Smooth muscle cell (in vitro differentiated cells): ENCODE measurements at regions not wholly inside any gene's neighbourhood (a gene's known extent, or its start where the extent isn't known, plus 50 kb on each side); places are given as distances from the start of the nearest gene placed in this dataset.

Experiments
- DNase-seq: peaks from one replicate; lab custom pipeline; 2025; ENCODE audit not compliant: unreplicated experiment; lab: John Stamatoyannopoulos, UW
- H2AFZ ChIP-seq: fragments of 200-600 bp; sonication (generic); 2 replicates; pipeline ENCODE4 v1.6.0; 2016; ENCODE audit warnings: antibody characterized with exemption, low read depth, mild to moderate bottlenecking
- H3F3A ChIP-seq: fragments of 200-600 bp; sonication (generic); 2 replicates; pipeline ENCODE4 v1.6.0; 2017; ENCODE audit warnings: antibody characterized with exemption, low read depth
- H3K27ac ChIP-seq: fragments of 200-600 bp; sonication (generic); 2 replicates; pipeline ENCODE4 v1.5.1; 2016; ENCODE audit warnings: low read depth, mild to moderate bottlenecking
- H3K27me3 ChIP-seq: fragments of 200-600 bp; sonication (generic); 2 replicates; pipeline ENCODE4 v1.6.1; 2016; ENCODE audit warnings: low read depth, mild to moderate bottlenecking
- H3K36me3 ChIP-seq: fragments of 200-600 bp; sonication (generic); 2 replicates; pipeline ENCODE4 v1.5.1; 2016; ENCODE audit warnings: low read depth
- H3K4me1 ChIP-seq: fragments of 200-600 bp; sonication (generic); 2 replicates; pipeline ENCODE4 v1.5.1; 2016; ENCODE audit warnings: low read depth
- H3K4me2 ChIP-seq: fragments of 200-600 bp; sonication (generic); 2 replicates; pipeline ENCODE4 v1.6.0; 2016; ENCODE audit warnings: mild to moderate bottlenecking
- H3K4me3 ChIP-seq: fragments of 200-600 bp; sonication (generic); 2 replicates; pipeline ENCODE4 v1.5.1; 2016; ENCODE audit warnings: mild to moderate bottlenecking
- H3K79me2 ChIP-seq: fragments of 200-600 bp; sonication (generic); 2 replicates; pipeline ENCODE4 v1.6.0; 2016; ENCODE audit warnings: low read depth, mild to moderate bottlenecking
- H3K9ac ChIP-seq: fragments of 200-600 bp; sonication (generic); 2 replicates; pipeline ENCODE4 v1.6.0; 2016; ENCODE audit warnings: low read depth
- H3K9me3 ChIP-seq: fragments of 200-600 bp; sonication (generic); replicated peaks from 2 replicates; pipeline ENCODE4 v1.5.1; 2016; ENCODE audit warnings: low read depth
- H4K20me1 ChIP-seq: fragments of 200-600 bp; sonication (generic); 2 replicates; pipeline ENCODE4 v1.6.0; 2016; ENCODE audit warnings: low read depth
- WGBS: methylation state at CpG from one replicate; pipeline ENCODE4 v1.1.7; 2016; ENCODE audit warnings: low lambda C conversion rate; 5-methylcytosine and 5-hydroxymethylcytosine counted together
- TF ChIP-seq, protein P1 (sequence below): fragments of 200-600 bp; sonication (generic); IDR thresholded peaks from 2 replicates; pipeline ENCODE4 v1.5.1; 2017; ENCODE audit warnings: borderline replicate concordance, mild to moderate bottlenecking, antibody characterized with exemption; ENCODE audit not compliant: insufficient read depth, poor library complexity, severe bottlenecking

DNA sequence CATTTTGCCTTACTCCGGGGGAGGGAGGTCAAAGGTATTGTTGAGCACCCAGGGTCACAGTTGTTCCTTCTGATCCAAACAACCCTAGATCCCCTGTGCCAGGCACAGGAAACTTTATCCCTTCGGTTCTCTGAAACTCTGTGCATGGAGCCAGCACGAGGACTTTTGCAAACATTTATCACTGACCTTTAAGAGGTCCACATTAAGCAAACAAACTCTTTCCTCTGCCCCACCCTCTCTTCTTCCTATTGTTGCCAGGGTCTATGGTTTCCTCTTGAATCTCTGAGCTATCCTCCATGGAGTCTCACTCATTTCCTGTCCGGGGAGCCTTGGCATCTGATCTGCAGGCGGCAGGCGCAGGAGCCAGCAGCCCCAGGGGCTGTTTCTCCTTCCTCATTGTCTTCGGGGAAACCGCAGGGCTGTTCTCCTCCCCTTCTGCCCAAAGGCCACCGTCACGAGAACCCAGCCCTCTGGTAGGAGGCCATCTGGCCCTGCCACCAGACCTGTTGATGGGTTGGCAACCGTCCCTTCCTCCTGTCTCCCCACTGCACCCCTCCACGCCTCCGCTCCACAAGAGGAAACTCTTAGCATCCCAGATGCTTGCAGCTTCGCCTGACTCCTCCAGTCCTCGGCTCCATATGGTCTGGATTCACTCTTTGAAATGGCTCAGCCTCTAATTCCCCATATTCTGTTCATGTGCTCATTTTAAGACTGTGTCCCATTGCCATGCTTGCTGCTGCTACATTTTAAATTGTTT lies 327.3 kb upstream of the NRP1 start:
- no peak overlapping the region for H3K4me3 ChIP-seq
- no peaks in the 10 kb centered on the region for H3K9me3 ChIP-seq
- H3K9ac ChIP-seq = no peak overlapping the region
- H3K79me2 ChIP-seq = no peaks in the 10 kb centered on the region
- no peaks in the 10 kb centered on the region for H3K4me1 ChIP-seq
- TF ChIP-seq, protein P1, sequence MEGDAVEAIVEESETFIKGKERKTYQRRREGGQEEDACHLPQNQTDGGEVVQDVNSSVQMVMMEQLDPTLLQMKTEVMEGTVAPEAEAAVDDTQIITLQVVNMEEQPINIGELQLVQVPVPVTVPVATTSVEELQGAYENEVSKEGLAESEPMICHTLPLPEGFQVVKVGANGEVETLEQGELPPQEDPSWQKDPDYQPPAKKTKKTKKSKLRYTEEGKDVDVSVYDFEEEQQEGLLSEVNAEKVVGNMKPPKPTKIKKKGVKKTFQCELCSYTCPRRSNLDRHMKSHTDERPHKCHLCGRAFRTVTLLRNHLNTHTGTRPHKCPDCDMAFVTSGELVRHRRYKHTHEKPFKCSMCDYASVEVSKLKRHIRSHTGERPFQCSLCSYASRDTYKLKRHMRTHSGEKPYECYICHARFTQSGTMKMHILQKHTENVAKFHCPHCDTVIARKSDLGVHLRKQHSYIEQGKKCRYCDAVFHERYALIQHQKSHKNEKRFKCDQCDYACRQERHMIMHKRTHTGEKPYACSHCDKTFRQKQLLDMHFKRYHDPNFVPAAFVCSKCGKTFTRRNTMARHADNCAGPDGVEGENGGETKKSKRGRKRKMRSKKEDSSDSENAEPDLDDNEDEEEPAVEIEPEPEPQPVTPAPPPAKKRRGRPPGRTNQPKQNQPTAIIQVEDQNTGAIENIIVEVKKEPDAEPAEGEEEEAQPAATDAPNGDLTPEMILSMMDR = no peak
- no peak overlapping the region for H3K4me2 ChIP-seq
- H4K20me1 ChIP-seq = no peaks in the 10 kb centered on the region
- no peak for DNase-seq
- H3K27ac ChIP-seq = no peak overlapping the region
- H2AFZ ChIP-seq = no peak overlapping the region
- no peaks in the 10 kb centered on the region for H3K36me3 ChIP-seq
- H3K27me3 ChIP-seq = no peaks in the 10 kb centered on the region
- H3F3A ChIP-seq = no peaks in the 10 kb centered on the region
- WGBS = 86% methylated on average over 15 of the region's 15 CpGs

- 95% methylated on average over 10 of the region's 10 CpGs for WGBS
- H3K27ac ChIP-seq = no peak overlapping the region
- TF ChIP-seq, protein P1 = no peak
- H3K4me3 ChIP-seq = no peak overlapping the region
- no peak overlapping the region for H3K9ac ChIP-seq
- no peaks in the 10 kb centered on the region for H3F3A ChIP-seq
- H3K27me3 ChIP-seq = no peaks in the 10 kb centered on the region
- no peak overlapping the region for H2AFZ ChIP-seq
- no peak for DNase-seq
- no peak overlapping the region for H3K4me2 ChIP-seq
- no peaks in the 10 kb centered on the region for H3K79me2 ChIP-seq
- H3K4me1 ChIP-seq = no peaks in the 10 kb centered on the region
- H4K20me1 ChIP-seq = no peaks in the 10 kb centered on the region
- no peaks in the 10 kb centered on the region for H3K36me3 ChIP-seq
- H3K9me3 ChIP-seq = no peaks in the 10 kb centered on the region
These were observed 325.9 kb upstream of the NRP1 start for GRCh38 chr10:33660329-33660728.

DNA sequence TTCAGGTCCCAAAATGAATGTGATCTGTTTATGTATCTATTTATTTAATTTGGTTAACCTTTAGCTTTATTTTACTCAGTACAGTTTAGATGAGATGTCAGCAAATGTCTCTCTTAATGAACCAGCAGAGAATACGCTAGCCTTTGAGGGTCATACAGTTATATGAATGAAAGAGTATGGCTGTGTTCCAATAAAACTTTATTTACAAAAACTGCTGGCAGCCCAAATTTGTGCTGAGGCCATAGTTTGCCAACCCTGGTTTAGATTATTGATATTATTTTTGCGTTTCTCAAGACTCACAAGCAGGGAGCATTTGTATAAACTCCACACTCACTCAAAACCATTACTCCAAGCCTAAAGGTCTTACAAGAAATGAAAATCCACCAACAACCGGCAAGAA lies 323.4 kb upstream of the NRP1 start:
- H3F3A ChIP-seq = no peaks in the 10 kb centered on the region
- no peak overlapping the region for H3K4me2 ChIP-seq
- H2AFZ ChIP-seq = no peak overlapping the region
- no peak overlapping the region for H3K9ac ChIP-seq
- no peak overlapping the region for H3K4me3 ChIP-seq
- H3K36me3 ChIP-seq = no peaks in the 10 kb centered on the region
- no peaks in the 10 kb centered on the region for H4K20me1 ChIP-seq
- H3K27me3 ChIP-seq = no peaks in the 10 kb centered on the region
- no peaks in the 10 kb centered on the region for H3K4me1 ChIP-seq
- TF ChIP-seq, protein P1 = no peak
- no peaks in the 10 kb centered on the region for H3K79me2 ChIP-seq
- no peak for DNase-seq
- no peak overlapping the region for H3K27ac ChIP-seq
- WGBS = 94% methylated on average over 3 of the region's 3 CpGs
- H3K9me3 ChIP-seq = no peaks in the 10 kb centered on the region

DNA sequence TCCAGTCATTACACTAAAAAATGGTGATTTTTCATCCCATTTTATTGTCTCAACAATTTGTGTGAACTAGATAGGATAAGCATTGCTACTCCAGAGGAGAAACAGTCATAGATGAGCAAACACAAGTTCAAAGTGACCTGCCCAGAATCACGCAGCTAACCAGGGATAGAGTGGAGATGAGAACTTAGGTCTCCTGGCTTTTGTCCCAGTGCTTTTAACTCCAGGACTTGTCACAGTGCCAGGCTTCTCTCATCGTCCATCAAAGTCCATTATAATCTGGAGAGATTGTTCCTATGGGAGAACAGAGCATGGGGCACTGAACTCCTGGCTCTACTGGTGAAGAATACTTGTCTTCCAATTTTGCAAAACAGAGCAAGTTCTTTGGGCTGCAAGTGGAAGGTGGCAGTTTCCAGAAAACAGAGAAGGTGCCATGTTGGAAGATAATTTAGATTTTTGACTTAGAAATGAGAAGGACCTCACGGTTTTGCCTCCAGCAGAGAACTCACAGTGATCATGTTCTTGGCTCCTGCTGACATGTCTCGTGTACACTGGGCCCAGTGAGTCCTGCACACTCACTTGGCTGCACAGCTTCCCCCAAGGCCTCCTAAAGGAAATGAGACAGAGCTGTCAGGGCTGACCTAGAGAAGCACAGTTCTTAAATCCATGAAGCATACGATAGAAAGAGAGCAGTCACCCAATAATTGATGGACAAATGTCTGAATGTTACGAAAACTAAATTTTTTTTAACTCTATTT lies 322.9 kb upstream of the NRP1 start:
- H2AFZ ChIP-seq = no peak overlapping the region
- TF ChIP-seq, protein P1 = no peak
- DNase-seq = no peak
- H3K9me3 ChIP-seq = no peaks in the 10 kb centered on the region
- no peaks in the 10 kb centered on the region for H3F3A ChIP-seq
- no peak overlapping the region for H3K27ac ChIP-seq
- no peaks in the 10 kb centered on the region for H3K4me1 ChIP-seq
- no peaks in the 10 kb centered on the region for H3K79me2 ChIP-seq
- H3K4me2 ChIP-seq = no peak overlapping the region
- no peaks in the 10 kb centered on the region for H3K27me3 ChIP-seq
- H3K36me3 ChIP-seq = no peaks in the 10 kb centered on the region
- 85% methylated on average over 6 of the region's 6 CpGs for WGBS
- no peak overlapping the region for H3K9ac ChIP-seq
- no peaks in the 10 kb centered on the region for H4K20me1 ChIP-seq
- no peak overlapping the region for H3K4me3 ChIP-seq
